NT2/D1 (cell line): ENCODE measurements at regions not wholly inside any gene's neighbourhood (a gene's known extent, or its start where the extent isn't known, plus 50 kb on each side); places are given as distances from the start of the nearest gene placed in this dataset.

Experiments
- DNase-seq: peaks from one replicate; pipeline ENCODE4 v3.0.0-alpha.2; 2011; ENCODE audit warnings: low read depth, low spot score
- H3K27me3 ChIP-seq: 2 replicates; pipeline ENCODE4 v1.6.0; 2011; ENCODE audit warnings: mild to moderate bottlenecking; ENCODE audit not compliant: insufficient read length, insufficient read depth
- H3K36me3 ChIP-seq: 2 replicates; pipeline ENCODE4 v1.6.1; 2011; ENCODE audit warnings: mild to moderate bottlenecking, low read length, mixed read lengths; ENCODE audit not compliant: insufficient read depth, insufficient read length
- H3K4me1 ChIP-seq: 2 replicates; pipeline ENCODE4 v1.5.1; 2011; ENCODE audit not compliant: insufficient read depth, insufficient read length
- H3K4me3 ChIP-seq: 2 replicates; pipeline ENCODE4 v1.5.1; 2011; ENCODE audit warnings: low read depth; ENCODE audit not compliant: insufficient read length
- H3K9ac ChIP-seq: 2 replicates; pipeline ENCODE4 v1.6.0; 2011; ENCODE audit warnings: low read depth; ENCODE audit not compliant: insufficient read length
- H3K9me3 ChIP-seq: 2 replicates; pipeline ENCODE4 v1.5.1; 2011; ENCODE audit warnings: mild to moderate bottlenecking, low read length; ENCODE audit not compliant: insufficient read depth
- SUZ12 ChIP-seq: IDR thresholded peaks from 2 replicates; pipeline ENCODE4 v1.6.1; 2011; ENCODE audit not compliant: insufficient read length, insufficient read depth; ENCODE audit errors: extremely low read depth
- YY1 ChIP-seq: IDR thresholded peaks from 2 replicates; pipeline ENCODE4 v1.6.1; 2011; ENCODE audit not compliant: insufficient read length, insufficient read depth
- ZNF274 ChIP-seq: IDR thresholded peaks from 2 replicates; pipeline ENCODE4 v1.6.1; 2011; ENCODE audit warnings: mild to moderate bottlenecking, low read depth, low read length

GRCh38 chr3:20798666-20799065 is 612.7 kb upstream of the SGO1 start:
- no peak for DNase-seq
- Histone ChIP-seq H3K4me1 (no peaks in the 10 kb centered on the region), H3K36me3 (no peaks in the 10 kb centered on the region), H3K9ac (no peak overlapping the region), H3K4me3 (no peak overlapping the region), H3K9me3 (no peaks in the 10 kb centered on the region), H3K27me3 (no peaks in the 10 kb centered on the region)
- TF ChIP-seq YY1 (no peak), ZNF274 (no peak), SUZ12 (no peak)

- H3K27me3 ChIP-seq, result no peaks in the 10 kb centered on the region
- no peak overlapping the region for H3K9ac ChIP-seq
- H3K4me1 ChIP-seq, result no peaks in the 10 kb centered on the region
- TF ChIP-seq SUZ12 (no peak), YY1 (no peak), ZNF274 (no peak)
- H3K36me3 ChIP-seq, result no peaks in the 10 kb centered on the region
- H3K4me3 ChIP-seq, result no peak overlapping the region
- DNase-seq, result no peak
- H3K9me3 ChIP-seq, result no peaks in the 10 kb centered on the region
Observed at GRCh38 chr3:20787005-20787404, 601.0 kb upstream of the SGO1 start.

- H3K36me3 ChIP-seq, result no peaks in the 10 kb centered on the region
- H3K9me3 ChIP-seq, result no peaks in the 10 kb centered on the region
- TF ChIP-seq SUZ12 (no peak), ZNF274 (no peak), YY1 (no peak)
- no peaks in the 10 kb centered on the region for H3K4me1 ChIP-seq
- no peak overlapping the region for H3K9ac ChIP-seq
- no peak for DNase-seq
- no peak overlapping the region for H3K4me3 ChIP-seq
- H3K27me3 ChIP-seq, result no peaks in the 10 kb centered on the region
Observed at GRCh38 chr3:20776692-20777091, 590.7 kb upstream of the SGO1 start.

- no peak for TF ChIP-seq YY1
- no peak for TF ChIP-seq SUZ12
- no peak for TF ChIP-seq ZNF274
- Histone ChIP-seq H3K4me1 (no peaks in the 10 kb centered on the region), H3K9ac (no peak overlapping the region), H3K36me3 (no peaks in the 10 kb centered on the region), H3K9me3 (no peaks in the 10 kb centered on the region), H3K4me3 (no peak overlapping the region), H3K27me3 (no peaks in the 10 kb centered on the region)
- no peak for DNase-seq
Observed at GRCh38 chr3:20776286-20776685, 590.3 kb upstream of the SGO1 start.

DNA sequence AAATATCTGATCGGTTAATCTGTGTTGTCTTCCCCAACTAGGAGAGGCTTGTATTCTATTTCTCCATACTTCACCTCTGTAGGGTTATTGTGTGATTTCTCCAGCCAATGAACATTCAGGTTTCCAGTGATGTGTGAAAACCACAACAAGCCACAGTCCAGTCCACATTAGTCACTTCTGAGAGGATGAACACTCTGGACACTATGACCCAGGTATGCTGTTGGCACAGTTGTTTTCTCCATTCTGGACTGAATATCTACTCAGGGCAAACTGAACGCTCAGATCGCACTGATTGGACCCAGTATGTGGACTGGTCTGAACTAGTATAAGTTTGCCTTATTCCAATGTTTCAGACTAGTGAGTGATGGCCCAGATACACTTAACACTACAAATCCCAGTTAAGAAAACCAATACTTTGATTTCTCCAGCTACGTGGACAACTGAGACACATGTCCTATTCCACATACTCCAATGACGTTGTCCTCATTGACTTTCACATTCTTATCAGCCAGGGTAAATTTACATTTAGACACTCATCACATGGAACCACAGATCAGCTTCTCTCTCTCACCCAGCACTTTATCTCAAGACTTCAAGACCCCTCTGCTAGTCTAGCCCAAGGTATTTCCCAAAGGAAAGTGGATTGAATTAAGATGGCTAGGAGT is 587.4 kb upstream of the SGO1 start:
- H3K4me1 ChIP-seq, result no peaks in the 10 kb centered on the region
- no peak overlapping the region for H3K4me3 ChIP-seq
- H3K27me3 ChIP-seq, result no peaks in the 10 kb centered on the region
- no peaks in the 10 kb centered on the region for H3K9me3 ChIP-seq
- no peaks in the 10 kb centered on the region for H3K36me3 ChIP-seq
- DNase-seq, result no peak
- no peak overlapping the region for H3K9ac ChIP-seq
- no peak for TF ChIP-seq YY1
- no peak for TF ChIP-seq ZNF274
- TF ChIP-seq SUZ12, result no peak

GRCh38 chr3:20772869-20773268 is 586.9 kb upstream of the SGO1 start:
- no peaks in the 10 kb centered on the region for H3K4me1 ChIP-seq
- DNase-seq, result no peak
- no peak overlapping the region for H3K9ac ChIP-seq
- TF ChIP-seq ZNF274 (no peak), SUZ12 (no peak)
- H3K27me3 ChIP-seq, result no peaks in the 10 kb centered on the region
- H3K36me3 ChIP-seq, result no peaks in the 10 kb centered on the region
- H3K9me3 ChIP-seq, result no peaks in the 10 kb centered on the region
- no peak overlapping the region for H3K4me3 ChIP-seq

- TF ChIP-seq YY1 (no peak), SUZ12 (no peak), ZNF274 (no peak)
- Histone ChIP-seq H3K4me1 (no peaks in the 10 kb centered on the region), H3K9ac (no peak overlapping the region), H3K4me3 (no peak overlapping the region), H3K27me3 (no peaks in the 10 kb centered on the region), H3K36me3 (no peaks in the 10 kb centered on the region), H3K9me3 (no peaks in the 10 kb centered on the region)
- no peak for DNase-seq
Observed at GRCh38 chr3:20769430-20769829, 583.4 kb upstream of the SGO1 start.
